ENCODE measurements at regions not wholly inside any gene's neighbourhood (a gene's known extent, or its start where the extent isn't known, plus 50 kb on each side); places are given as distances from the start of the nearest gene placed in this dataset.

DNA sequence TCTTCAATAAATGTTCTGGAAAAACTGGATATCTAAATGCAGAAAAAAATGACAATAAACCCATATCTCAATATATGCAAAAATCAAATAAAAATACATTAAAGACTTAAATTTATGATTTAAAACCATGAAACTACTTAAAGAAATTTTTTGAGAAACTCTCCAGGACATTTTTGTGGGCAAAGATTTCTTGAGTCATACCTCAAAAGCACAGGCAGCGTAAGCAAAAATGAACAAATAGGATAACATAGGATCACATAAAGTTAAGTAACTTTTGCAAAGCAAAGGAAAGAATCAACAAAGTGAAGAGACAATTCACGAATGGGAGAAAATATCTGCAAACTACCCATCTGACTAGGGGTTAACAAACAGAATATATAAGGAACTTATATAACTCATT is 1545.5 kb downstream of the SUCLG1 start:
- TF ChIP-seq, protein P1, sequence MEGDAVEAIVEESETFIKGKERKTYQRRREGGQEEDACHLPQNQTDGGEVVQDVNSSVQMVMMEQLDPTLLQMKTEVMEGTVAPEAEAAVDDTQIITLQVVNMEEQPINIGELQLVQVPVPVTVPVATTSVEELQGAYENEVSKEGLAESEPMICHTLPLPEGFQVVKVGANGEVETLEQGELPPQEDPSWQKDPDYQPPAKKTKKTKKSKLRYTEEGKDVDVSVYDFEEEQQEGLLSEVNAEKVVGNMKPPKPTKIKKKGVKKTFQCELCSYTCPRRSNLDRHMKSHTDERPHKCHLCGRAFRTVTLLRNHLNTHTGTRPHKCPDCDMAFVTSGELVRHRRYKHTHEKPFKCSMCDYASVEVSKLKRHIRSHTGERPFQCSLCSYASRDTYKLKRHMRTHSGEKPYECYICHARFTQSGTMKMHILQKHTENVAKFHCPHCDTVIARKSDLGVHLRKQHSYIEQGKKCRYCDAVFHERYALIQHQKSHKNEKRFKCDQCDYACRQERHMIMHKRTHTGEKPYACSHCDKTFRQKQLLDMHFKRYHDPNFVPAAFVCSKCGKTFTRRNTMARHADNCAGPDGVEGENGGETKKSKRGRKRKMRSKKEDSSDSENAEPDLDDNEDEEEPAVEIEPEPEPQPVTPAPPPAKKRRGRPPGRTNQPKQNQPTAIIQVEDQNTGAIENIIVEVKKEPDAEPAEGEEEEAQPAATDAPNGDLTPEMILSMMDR (conservative IDR thresholded peaks at IDR 0.05; ENCODE audit: low read depth, low read length), result no peak
- TF ChIP-seq EZH2 (IDR thresholded peaks at IDR 0.05; ENCODE audit: low read length, unreplicated experiment), result no peak
- no peak for TF ChIP-seq EZH2phosphoT487 (IDR thresholded peaks at IDR 0.05; ENCODE audit: borderline replicate concordance, low read length)
